GM21576 (cell line): ENCODE measurements at regions not wholly inside any gene's neighbourhood (a gene's known extent, or its start where the extent isn't known, plus 50 kb on each side); places are given as distances from the start of the nearest gene placed in this dataset.

Source experiments
- ATAC-seq: cut with Tn5 transposase; IDR thresholded peaks from one replicate; pipeline ENCODE4 v1.9.1; 2021; ENCODE audit warnings: mild to moderate bottlenecking, moderate library complexity; ENCODE audit not compliant: unreplicated experiment

GRCh38 chr3:190790185-190790584 lies 72.3 kb downstream of the GMNC start:
- ATAC-seq: no peak

DNA sequence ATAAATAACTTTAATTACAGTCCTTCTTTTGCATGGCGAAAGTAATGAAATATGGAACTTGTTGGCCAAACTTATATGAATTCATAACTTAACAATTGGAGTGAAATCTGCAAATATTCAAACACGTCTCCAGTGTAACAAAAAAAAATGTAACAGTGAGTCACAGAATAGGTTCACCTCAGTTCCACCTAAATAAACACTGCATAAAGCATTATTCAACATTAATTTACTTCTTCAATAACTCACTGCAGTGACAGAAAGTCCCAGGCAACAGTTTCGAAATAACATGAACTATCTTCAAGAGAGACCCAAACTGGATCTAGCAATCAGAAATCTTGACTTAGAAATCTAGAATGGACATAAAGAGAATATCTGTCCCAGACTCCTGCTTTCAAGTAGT lies 75.6 kb downstream of the GMNC start:
- ATAC-seq: no peak

DNA sequence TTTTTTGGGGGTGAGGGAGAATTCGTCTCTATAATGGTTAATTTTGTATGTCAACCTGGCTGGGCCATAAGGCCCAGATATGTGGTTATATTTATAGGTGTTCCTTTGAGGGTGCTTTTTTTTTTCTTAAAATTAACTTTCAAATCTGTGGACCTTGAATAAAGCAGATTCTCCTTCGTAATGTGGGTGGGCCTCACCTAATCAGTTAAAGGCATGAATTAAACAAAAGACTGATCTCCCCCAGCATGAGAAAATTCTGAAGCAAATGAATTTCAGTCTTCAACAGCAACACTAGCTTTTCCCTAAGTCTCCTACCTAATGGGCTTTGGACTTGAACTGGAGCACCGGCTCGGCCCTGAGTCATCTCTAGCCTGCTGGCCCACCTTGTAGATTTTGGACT lies 77.4 kb downstream of the GMNC start:
- no peak for ATAC-seq

- ATAC-seq: no peak
Observed at GRCh38 chr3:190780524-190780923, 82.0 kb downstream of the GMNC start.

DNA sequence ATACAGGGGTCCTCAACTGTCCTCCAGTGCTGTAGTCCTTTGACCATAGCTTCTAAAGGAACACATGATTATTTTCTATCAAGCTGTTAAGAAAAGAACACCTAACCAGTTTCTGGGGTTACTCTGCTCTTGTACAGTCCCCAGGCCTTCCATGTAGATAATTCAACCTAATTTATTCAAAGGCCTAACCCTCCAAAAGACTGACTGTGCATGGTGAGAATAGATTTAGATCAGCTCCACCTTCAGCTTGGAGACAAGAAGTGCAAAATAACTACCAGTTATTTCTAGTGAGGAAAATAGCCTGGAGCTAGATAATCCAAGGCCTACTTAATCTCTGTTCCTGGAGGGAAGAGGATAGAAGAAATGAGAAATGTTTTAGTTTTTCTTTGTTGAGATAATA lies 87.9 kb downstream of the GMNC start:
- no peak for ATAC-seq

DNA sequence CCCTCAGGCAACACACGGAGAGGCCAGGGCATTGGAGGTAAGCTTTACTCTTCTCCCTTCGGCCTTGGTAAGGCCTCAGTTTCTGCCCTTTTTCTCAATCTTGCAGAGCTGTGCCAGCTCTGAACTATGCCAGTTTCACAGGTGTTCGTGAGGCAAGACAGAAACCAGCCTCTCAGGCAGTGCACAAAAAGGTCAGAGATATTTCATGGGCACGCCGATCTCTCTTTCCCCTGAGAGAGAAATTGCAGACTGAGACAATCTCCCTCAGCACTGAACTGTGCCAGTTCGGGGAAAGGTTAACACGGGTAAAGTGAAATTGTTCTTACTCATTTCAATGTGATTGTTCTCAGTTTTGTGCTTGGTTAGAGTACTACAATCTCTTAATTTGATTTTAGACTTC lies 88.5 kb downstream of the GMNC start:
- no peak for ATAC-seq

DNA sequence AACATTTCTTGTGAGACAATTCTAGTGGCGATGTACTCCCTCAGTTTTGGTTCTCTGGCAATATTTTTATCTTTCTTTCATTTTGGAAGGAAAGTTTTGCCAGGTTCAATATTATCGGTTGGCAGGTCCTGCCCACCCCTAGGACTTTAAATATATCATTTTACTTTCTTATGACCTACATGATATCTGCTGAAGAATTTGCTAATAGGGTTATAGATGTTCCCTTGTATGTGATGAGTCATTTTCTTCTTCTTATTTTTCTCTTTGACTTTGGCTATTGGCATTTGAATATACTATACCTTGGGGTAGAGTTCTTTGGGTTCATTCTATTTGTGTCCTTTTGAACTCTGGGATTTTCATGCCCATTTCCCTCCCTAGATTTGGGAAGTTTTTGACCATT lies 89.7 kb downstream of the GMNC start:
- no peak for ATAC-seq

- ATAC-seq: no peak
Observed at GRCh38 chr3:190768891-190769290, 93.6 kb downstream of the GMNC start.

DNA sequence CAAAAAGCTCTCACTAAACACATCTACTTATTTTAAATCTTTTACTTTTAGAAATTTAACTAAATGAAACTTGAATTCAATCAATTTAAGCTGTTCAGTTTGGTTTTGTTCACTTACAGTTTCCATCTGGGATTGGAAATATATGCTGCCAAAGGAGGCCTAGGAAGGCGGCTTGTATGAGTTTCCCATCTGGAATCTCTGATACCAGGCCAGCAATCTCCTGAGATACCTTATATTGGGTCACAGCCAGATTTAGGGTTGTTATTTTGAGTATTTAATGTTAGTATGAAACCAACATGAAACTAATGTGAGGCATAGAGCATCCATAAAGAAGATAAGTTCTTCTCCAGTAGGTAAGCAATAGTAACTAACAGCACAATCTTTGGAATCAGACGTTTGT lies 94.6 kb downstream of the GMNC start:
- ATAC-seq: no peak

DNA sequence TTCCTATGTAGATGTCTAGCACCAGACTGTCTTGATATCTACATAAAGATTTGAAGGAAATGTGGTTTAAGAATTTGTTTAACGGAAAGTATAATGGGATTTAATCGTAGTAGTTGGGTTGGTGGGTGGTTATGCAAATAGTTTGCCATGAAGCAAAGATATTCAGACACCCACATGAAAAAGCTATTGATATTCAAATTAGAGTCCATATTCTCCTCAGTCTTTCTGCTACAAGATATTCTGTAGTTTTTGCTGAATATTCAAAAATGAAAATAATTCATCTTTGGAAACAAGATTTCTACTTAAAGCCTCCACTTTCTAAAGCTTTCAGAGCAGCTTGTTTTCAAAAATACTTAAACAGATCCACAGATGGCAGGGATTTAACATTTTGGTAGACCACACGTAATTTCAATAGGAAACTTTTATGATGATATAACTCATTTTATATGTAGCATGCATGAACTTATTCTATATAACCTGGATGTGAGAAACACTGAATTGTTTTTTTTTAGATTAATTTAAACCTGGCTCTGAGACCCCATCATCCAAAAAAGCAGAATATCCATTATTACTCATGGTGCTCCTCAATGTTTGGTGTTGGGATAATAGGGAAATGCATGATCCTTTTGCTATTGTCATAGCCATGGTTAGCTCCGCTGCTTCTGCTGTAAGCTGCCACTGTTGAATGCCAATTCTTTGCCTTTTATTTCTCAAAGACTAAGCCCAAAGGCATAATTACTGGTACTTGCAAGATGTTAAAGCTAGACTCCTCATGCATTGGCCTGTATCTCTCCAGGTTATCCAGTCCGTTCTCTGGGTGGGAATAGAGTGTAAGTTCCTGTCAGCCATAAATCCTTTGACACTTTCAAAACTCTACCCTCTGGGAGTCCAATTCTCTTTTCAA lies 98.0 kb downstream of the GMNC start:
- no peak for ATAC-seq

GRCh38 chr3:190762801-190763200 lies 99.7 kb downstream of the GMNC start:
- ATAC-seq: no peak

DNA sequence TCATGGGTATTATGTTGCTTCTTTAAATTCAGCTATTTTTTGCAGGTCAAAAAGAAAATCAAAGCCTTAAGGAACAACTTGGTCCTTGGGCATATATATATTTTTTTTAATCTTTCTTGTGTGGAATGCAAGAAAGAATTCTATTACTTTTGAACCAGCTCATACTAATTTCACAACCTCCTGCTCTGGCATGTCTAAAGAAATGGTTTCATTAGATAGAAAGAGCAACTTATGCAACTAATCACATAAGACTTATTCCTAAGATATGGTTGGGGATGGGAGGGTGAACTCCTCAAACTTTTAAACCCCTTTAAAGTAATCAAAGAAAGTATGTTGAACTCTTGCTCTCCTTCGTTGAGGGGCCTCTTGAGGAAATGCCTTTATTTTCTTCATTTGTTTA lies 114.9 kb downstream of the GMNC start:
- no peak for ATAC-seq

DNA sequence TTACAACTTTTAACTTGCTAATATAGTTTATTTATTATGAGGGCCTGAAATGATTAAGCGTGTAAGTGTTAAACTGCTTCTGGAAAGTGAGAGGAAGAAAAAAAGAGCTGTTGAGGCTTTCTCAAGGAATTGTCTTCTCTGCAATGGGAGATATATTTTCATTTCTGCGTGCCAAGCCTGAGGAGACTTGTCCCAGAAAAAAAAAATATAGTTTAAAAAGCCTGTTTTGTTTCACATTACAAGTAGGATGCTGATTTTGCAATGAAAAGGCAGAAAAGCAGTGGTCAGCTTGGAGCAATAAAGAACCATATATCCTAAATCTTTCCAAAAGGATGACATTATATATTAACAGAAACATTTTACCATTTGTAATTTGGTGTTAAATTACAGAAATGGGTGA lies 115.5 kb downstream of the GMNC start:
- no peak for ATAC-seq

GRCh38 chr3:190746531-190746930 lies 116.0 kb downstream of the GMNC start:
- ATAC-seq: no peak

GRCh38 chr3:190741788-190742187 lies 120.7 kb downstream of the GMNC start:
- no peak for ATAC-seq

DNA sequence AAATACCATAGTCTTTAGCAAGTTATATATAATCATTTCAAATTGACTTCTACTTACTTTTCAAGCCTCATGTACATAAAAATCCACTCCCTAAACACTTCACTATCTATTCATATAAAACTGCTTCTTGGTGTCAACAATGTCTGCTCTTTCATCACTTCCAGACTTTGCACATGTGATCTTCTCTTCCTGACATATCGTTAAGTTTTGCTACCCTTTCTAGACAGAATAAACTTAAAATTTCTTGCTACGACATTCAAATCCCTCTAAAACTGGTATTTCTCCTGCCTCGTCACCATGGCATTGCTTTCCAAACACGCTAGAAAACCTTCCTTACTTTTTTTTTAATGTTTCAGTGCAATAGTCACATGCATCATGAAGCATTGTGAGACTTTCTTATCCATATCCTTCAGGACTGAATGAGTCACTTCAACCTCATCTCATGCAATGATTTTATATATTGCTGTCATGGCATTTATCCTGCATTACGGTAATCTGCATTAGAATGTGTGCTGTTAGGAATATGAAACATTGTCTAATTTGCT lies 122.8 kb downstream of the GMNC start:
- no peak for ATAC-seq

GRCh38 chr3:190738636-190739155 lies 123.8 kb downstream of the GMNC start:
- no peak for ATAC-seq

DNA sequence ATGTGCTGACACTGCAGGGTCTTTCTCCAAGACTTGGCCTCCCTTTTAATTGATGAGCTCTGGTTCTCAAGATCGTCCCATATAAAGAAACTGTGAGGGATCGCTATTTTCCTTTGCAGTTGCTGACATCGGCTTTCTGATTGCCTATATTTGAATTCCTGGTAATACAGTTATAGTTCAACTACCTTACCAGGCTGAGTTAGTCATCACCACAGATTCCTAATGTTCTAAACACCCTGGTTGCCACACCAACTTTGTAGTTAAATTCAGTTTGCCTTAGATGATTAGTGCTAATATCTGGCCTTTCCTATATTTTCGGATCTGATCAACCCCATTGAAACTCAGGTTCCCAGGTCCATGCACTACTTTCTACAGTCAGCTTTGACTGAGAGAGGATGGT lies 125.0 kb downstream of the GMNC start:
- no peak for ATAC-seq

- ATAC-seq: no peak
Observed at GRCh38 chr3:190734490-190734889, 128.0 kb downstream of the GMNC start.

DNA sequence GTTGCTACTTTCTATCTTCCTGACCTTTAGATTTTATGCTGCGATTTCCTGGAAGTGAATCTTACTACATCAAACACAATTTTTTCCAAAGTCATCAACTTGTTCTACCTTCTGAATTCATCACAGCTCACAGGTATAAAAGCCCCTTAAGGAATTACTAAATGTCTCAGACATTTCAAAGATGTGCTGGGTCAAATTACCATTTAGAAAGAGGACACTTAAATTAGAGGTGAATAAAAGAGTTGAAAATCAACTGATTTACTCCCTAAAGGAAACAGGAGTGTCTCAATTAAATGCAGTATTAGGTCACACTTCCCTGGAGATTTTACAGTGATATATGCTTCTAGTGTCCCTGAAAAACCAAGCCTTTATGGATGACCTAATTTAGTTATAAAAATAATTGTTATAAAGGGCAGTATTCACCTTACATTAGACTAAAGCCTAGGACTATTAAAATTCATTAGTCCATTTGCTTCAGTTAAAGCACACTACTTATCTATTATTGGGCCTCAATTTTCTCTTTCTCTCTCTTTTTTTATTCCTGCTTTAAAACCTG lies 128.8 kb downstream of the GMNC start:
- ATAC-seq: no peak

DNA sequence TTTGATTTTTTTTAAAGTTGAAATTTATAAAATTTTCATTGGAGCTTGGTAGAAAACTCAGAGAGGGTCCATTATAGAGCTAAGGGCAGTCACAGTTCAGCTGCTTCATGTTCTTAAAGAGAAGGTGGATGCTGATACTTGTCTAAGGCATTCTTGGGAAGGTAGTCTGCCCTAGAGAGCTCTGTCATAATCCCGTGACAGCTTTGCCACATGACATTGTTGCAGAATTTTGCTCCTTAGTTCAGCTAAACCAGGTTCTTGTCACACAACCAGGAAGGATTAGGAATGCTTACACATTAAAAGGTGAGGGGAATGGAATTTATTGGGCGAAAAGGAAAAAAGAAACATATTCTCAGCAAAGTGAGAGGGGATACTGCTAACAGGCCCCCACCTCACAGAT lies 130.9 kb downstream of the GMNC start:
- no peak for ATAC-seq

GRCh38 chr3:190728574-190729246 lies 133.8 kb downstream of the GMNC start:
- no peak for ATAC-seq
